ENCODE measurements at regions not wholly inside any gene's neighbourhood (a gene's known extent, or its start where the extent isn't known, plus 50 kb on each side); places are given as distances from the start of the nearest gene placed in this dataset.

DNA sequence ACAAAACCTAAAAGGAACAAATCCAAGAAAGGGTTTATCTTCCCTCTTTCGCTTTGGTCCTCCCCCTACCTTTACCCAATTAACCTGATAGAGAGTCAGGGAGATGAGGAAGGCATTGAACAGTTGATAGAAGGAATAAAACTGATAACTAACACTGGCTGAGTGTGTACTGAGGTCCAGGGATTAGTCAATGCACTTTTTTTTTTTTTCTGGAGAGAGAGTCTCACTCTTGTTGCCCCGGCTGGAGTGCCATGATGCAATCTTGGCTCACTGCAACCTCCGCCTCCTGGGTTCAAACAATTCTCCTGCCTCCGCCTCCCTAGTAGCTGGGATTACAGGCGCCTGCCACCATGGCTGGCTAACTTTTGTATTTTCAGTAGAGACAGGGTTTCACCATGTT, 250.2 kb upstream of the CWC22 start:
- no peak overlapping the region for H3K4me3 Mint-ChIP-seq (ENCODE audit: unreplicated experiment)
- ChIA-PET CTCF (interaction anchor here (0.6 kb wide), 1 partner anchor 289 kb away, joined by 4 read pairs; no protein-coding TSS in a partner anchor), POLR2A (no interaction called here)
- H3K36me3 Mint-ChIP-seq (ENCODE audit: insufficient read depth, unreplicated experiment): no peaks in the 10 kb centered on the region
- intact Hi-C loops (cut with micrococcal nuclease): no loop called here
- BruUV-seq (replicated peaks): no TSS peak
- H3K9me3 Mint-ChIP-seq (ENCODE audit: unreplicated experiment): no peaks in the 10 kb centered on the region
- TF ChIP-seq, protein P1, sequence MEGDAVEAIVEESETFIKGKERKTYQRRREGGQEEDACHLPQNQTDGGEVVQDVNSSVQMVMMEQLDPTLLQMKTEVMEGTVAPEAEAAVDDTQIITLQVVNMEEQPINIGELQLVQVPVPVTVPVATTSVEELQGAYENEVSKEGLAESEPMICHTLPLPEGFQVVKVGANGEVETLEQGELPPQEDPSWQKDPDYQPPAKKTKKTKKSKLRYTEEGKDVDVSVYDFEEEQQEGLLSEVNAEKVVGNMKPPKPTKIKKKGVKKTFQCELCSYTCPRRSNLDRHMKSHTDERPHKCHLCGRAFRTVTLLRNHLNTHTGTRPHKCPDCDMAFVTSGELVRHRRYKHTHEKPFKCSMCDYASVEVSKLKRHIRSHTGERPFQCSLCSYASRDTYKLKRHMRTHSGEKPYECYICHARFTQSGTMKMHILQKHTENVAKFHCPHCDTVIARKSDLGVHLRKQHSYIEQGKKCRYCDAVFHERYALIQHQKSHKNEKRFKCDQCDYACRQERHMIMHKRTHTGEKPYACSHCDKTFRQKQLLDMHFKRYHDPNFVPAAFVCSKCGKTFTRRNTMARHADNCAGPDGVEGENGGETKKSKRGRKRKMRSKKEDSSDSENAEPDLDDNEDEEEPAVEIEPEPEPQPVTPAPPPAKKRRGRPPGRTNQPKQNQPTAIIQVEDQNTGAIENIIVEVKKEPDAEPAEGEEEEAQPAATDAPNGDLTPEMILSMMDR (IDR thresholded peaks at IDR 0.05; ENCODE audit: unreplicated experiment): no peak
- H3K27ac Mint-ChIP-seq (ENCODE audit: low read depth, unreplicated experiment): no peak overlapping the region
- no peaks in the 10 kb centered on the region for H3K27me3 Mint-ChIP-seq (ENCODE audit: insufficient read depth, unreplicated experiment)
- no peaks in the 10 kb centered on the region for H3K4me1 Mint-ChIP-seq (ENCODE audit: insufficient read depth, unreplicated experiment)
- DNase-seq (ENCODE audit: unreplicated experiment): no peak

DNA sequence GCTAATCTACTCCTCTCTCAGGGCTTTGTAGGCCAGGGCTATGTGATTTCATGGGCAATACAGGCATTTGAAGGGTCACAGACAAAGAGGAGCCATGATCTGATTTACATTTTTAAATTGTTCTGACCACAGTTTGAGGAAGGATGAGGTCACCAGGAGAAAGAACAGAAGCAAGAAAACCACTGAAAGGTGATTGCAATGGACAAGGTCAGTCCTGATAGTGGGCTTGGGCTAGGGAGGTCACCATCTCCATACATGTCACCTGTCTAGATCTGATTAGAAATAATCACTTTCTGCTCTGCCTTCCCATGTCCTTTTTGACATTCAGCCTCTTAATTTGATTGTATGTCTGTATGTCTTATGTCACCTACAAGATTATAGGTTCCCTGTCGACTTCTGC, 248.9 kb upstream of the CWC22 start:
- no peaks in the 10 kb centered on the region for H3K9me3 Mint-ChIP-seq (ENCODE audit: unreplicated experiment)
- no peaks in the 10 kb centered on the region for H3K4me1 Mint-ChIP-seq (ENCODE audit: insufficient read depth, unreplicated experiment)
- CTCF ChIA-PET: interaction anchor here (0.6 to 1.0 kb wide), 3 partner anchors 16 to 272 kb away, joined by 3 read pairs; no protein-coding TSS in a partner anchor
- no peaks in the 10 kb centered on the region for H3K36me3 Mint-ChIP-seq (ENCODE audit: insufficient read depth, unreplicated experiment)
- intact Hi-C loops (cut with micrococcal nuclease): no loop called here
- H3K4me3 Mint-ChIP-seq (ENCODE audit: unreplicated experiment): no peak overlapping the region
- no peak for DNase-seq (ENCODE audit: unreplicated experiment)
- POLR2A ChIA-PET: no interaction called here
- H3K27ac Mint-ChIP-seq (ENCODE audit: low read depth, unreplicated experiment): no peak overlapping the region
- TF ChIP-seq, protein P1 (IDR thresholded peaks at IDR 0.05; ENCODE audit: unreplicated experiment): no peak
- no peaks in the 10 kb centered on the region for H3K27me3 Mint-ChIP-seq (ENCODE audit: insufficient read depth, unreplicated experiment)
- BruUV-seq (replicated peaks): no TSS peak

- H3K4me3 Mint-ChIP-seq (ENCODE audit: unreplicated experiment): no peak overlapping the region
- H3K4me1 Mint-ChIP-seq (ENCODE audit: insufficient read depth, unreplicated experiment): no peaks in the 10 kb centered on the region
- TF ChIP-seq, protein P1 (IDR thresholded peaks at IDR 0.05; ENCODE audit: unreplicated experiment): no peak
- ChIA-PET CTCF (interaction anchor here (0.7 kb wide), 1 partner anchor 468 kb away, joined by 3 read pairs; no protein-coding TSS in a partner anchor), POLR2A (no interaction called here)
- H3K36me3 Mint-ChIP-seq (ENCODE audit: insufficient read depth, unreplicated experiment): no peaks in the 10 kb centered on the region
- no TSS peak for BruUV-seq (replicated peaks)
- no peak overlapping the region for H3K27ac Mint-ChIP-seq (ENCODE audit: low read depth, unreplicated experiment)
- no peak for DNase-seq (ENCODE audit: unreplicated experiment)
- intact Hi-C loops (cut with micrococcal nuclease): no loop called here
- H3K9me3 Mint-ChIP-seq (ENCODE audit: unreplicated experiment): no peaks in the 10 kb centered on the region
- H3K27me3 Mint-ChIP-seq (ENCODE audit: insufficient read depth, unreplicated experiment): no peaks in the 10 kb centered on the region
These were observed 247.8 kb upstream of the CWC22 start for GRCh38 chr2:180254872-180255271.

GRCh38 chr2:180247658-180248057, 240.6 kb upstream of the CWC22 start:
- CTCF ChIA-PET: interaction anchor here (0.7 to 1.5 kb wide), 4 partner anchors 97 to 830 kb away, joined by 3 to 6 read pairs (median 4); no protein-coding TSS in a partner anchor

More at GRCh38 chr2:180247658-180248057, 240.6 kb upstream of the CWC22 start:
- DNase-seq (ENCODE audit: unreplicated experiment): no peak
- Mint-ChIP-seq H3K27me3 (ENCODE audit: insufficient read depth, unreplicated experiment) (no peaks in the 10 kb centered on the region), H3K9me3 (ENCODE audit: unreplicated experiment) (no peaks in the 10 kb centered on the region), H3K36me3 (ENCODE audit: insufficient read depth, unreplicated experiment) (no peaks in the 10 kb centered on the region), H3K27ac (ENCODE audit: low read depth, unreplicated experiment) (no peak overlapping the region), H3K4me1 (ENCODE audit: insufficient read depth, unreplicated experiment) (no peaks in the 10 kb centered on the region), H3K4me3 (ENCODE audit: unreplicated experiment) (no peak overlapping the region)
- intact Hi-C loops (cut with micrococcal nuclease): no loop called here
- BruUV-seq (replicated peaks): no TSS peak
- POLR2A ChIA-PET: no interaction called here
- TF ChIP-seq, protein P1 (IDR thresholded peaks at IDR 0.05; ENCODE audit: unreplicated experiment): no peak
